H1 (cell line): ENCODE measurements at regions not wholly inside any gene's neighbourhood (a gene's known extent, or its start where the extent isn't known, plus 50 kb on each side); places are given as distances from the start of the nearest gene placed in this dataset.
A peak's percentile ranks its signal among the peaks of the same experiment; 100 is the strongest.

Experiments
- CTCF ChIA-PET: fragments of 300-600 bp; sonication (Branson Sonifier 250); formaldehyde crosslinking; loops from one replicate; lab custom pipeline; 2021; ENCODE audit not compliant: partially characterized antibody; lab: Charles Lee
- POLR2A ChIA-PET: fragments of 300-600 bp; sonication (Branson Sonifier 250); formaldehyde crosslinking; loops from one replicate; lab custom pipeline; 2021; ENCODE audit warnings: inconsistent platforms; ENCODE audit not compliant: partially characterized antibody; lab: Charles Lee
- DNase-seq, 2 experiments: peaks; one replicate each; pipeline versions ENCODE4 v3.0.0 to v3.0.0-alpha.2; 2010 to 2022; ENCODE audit warnings: low spot score in 2 of 2, low read depth in 1 of 2, mixed read lengths in 1 of 2
- FAIRE-seq: peaks from 2 replicates; lab custom pipeline; 2011; peaks lifted over from hg19 to GRCh38; lab: Jason Lieb, UNC
- H2AFZ ChIP-seq: 2 replicates; pipeline ENCODE4 v1.8.1; 2012; ENCODE audit warnings: low read length, inconsistent platforms
- H2AK5ac ChIP-seq: 2 replicates; pipeline ENCODE4 v1.6.1; 2013; ENCODE audit warnings: low read depth, low read length
- H2BK120ac ChIP-seq: replicated peaks from 2 replicates; pipeline ENCODE3; 2013; ENCODE audit warnings: low read depth, low read length, inconsistent platforms
- H2BK12ac ChIP-seq: 2 replicates; pipeline ENCODE4 v1.6.1; 2013; ENCODE audit warnings: low read depth, low read length
- H2BK15ac ChIP-seq: 2 replicates; pipeline ENCODE4 v1.6.1; 2013; ENCODE audit warnings: low read length
- H2BK20ac ChIP-seq: 2 replicates; pipeline ENCODE4 v1.6.1; 2013; ENCODE audit warnings: low read length
- H2BK5ac ChIP-seq: 2 replicates; pipeline ENCODE4 v1.6.1; 2013; ENCODE audit warnings: low read depth, low read length
- H3K14ac ChIP-seq: 2 replicates; pipeline ENCODE4 v1.6.1; 2013; ENCODE audit warnings: inconsistent platforms; ENCODE audit not compliant: insufficient read length
- H3K18ac ChIP-seq: 2 replicates; pipeline ENCODE4 v1.6.1; 2013; ENCODE audit warnings: low read length; ENCODE audit errors: extremely low read depth
- H3K23ac ChIP-seq: 2 replicates; pipeline ENCODE4 v1.6.1; 2013; ENCODE audit warnings: inconsistent platforms; ENCODE audit not compliant: insufficient read length
- H3K23me2 ChIP-seq: 2 replicates; pipeline ENCODE4 v1.6.1; 2013; ENCODE audit warnings: low read depth, low read length
- H3K27ac ChIP-seq: 2 replicates; pipeline ENCODE4 v1.6.1; 2011; ENCODE audit warnings: low read depth, low read length, inconsistent platforms
- H3K27me3 ChIP-seq, 4 experiments: replicated peaks in 1 of 4; 1 replicate in 1 of 4; 2 replicates in 3 of 4; pipeline versions ENCODE4 v1.6.1 to v1.8.1; 2011 to 2013; ENCODE audit warnings: low read length in 3 of 4, mild to moderate bottlenecking in 3 of 4, inconsistent platforms in 2 of 4, mixed read lengths in 2 of 4, moderate library complexity in 1 of 4; ENCODE audit not compliant: control insufficient read depth in 3 of 4, insufficient read depth in 3 of 4; ENCODE audit errors: extremely low read depth in 1 of 4
- H3K36me3 ChIP-seq, 4 experiments: 2 replicates each; pipeline versions ENCODE4 v1.6.1 to v1.8.1; 2011 to 2013; ENCODE audit warnings: mild to moderate bottlenecking in 4 of 4, low read length in 3 of 4, moderate library complexity in 2 of 4, control low read depth in 1 of 4, inconsistent platforms in 1 of 4; ENCODE audit not compliant: insufficient read depth in 4 of 4, control insufficient read depth in 2 of 4
- H3K4ac ChIP-seq: replicated peaks from 2 replicates; pipeline ENCODE3; 2013; ENCODE audit warnings: low read length, low read depth, mixed read lengths, inconsistent platforms; ENCODE audit not compliant: insufficient read length
- H3K4me1 ChIP-seq, 4 experiments: replicated peaks in 1 of 4; 1 replicate in 1 of 4; 2 replicates in 3 of 4; pipeline versions ENCODE4 v1.6.1 to v1.8.1; 2011 to 2013; ENCODE audit warnings: low read length in 3 of 4, inconsistent platforms in 2 of 4, mixed read lengths in 1 of 4; ENCODE audit not compliant: insufficient read depth in 4 of 4, control insufficient read depth in 3 of 4
- H3K4me2 ChIP-seq, 2 experiments: 2 replicates each; pipeline versions ENCODE4 v1.6.1 to v1.8.1; 2011 to 2013; ENCODE audit warnings: low read depth in 2 of 2, low read length in 2 of 2, control low read depth in 1 of 2, inconsistent platforms in 1 of 2, mild to moderate bottlenecking in 1 of 2; ENCODE audit not compliant: insufficient read depth in 1 of 2
- H3K4me3 ChIP-seq, 4 experiments: fragments of 200-600, 300-600 bp in 1 of 4; sonication (generic), shearing (Covaris generic), sonication (Bioruptor Twin) in 1 of 4; 2 replicates each; pipeline versions ENCODE4 v1.5.1 to v1.8.1; 2011 to 2016; ENCODE audit warnings: low read length in 4 of 4, low read depth in 3 of 4, control low read depth in 2 of 4, inconsistent platforms in 2 of 4, mild to moderate bottlenecking in 2 of 4, mixed read lengths in 1 of 4, moderate library complexity in 1 of 4; ENCODE audit not compliant: insufficient read depth in 2 of 4; ENCODE audit errors: extremely low read depth in 1 of 4
- H3K56ac ChIP-seq: replicated peaks from 2 replicates; pipeline ENCODE3; 2013; ENCODE audit warnings: low read depth, mild to moderate bottlenecking, mixed read lengths, low read length, inconsistent platforms; ENCODE audit not compliant: insufficient read length
- H3K79me1 ChIP-seq: 2 replicates; pipeline ENCODE4 v1.6.1; 2013; ENCODE audit warnings: low read depth, low read length, control low read depth
- H3K79me2 ChIP-seq, 2 experiments: 2 replicates each; pipeline versions ENCODE4 v1.6.1 to v1.8.1; 2012 to 2013; ENCODE audit warnings: low read length in 2 of 2, mild to moderate bottlenecking in 2 of 2, inconsistent platforms in 1 of 2; ENCODE audit not compliant: insufficient read depth in 2 of 2, control insufficient read depth in 1 of 2
- H3K9ac ChIP-seq, 4 experiments: replicated peaks in 1 of 4; 1 replicate in 1 of 4; 2 replicates in 3 of 4; pipeline versions ENCODE4 v1.6.1 to v1.8.1; 2011 to 2013; ENCODE audit warnings: low read depth in 3 of 4, low read length in 3 of 4, control low read depth in 2 of 4, mild to moderate bottlenecking in 2 of 4, moderate library complexity in 2 of 4, inconsistent platforms in 1 of 4; ENCODE audit errors: extremely low read depth in 1 of 4
- H3K9me3 ChIP-seq, 2 experiments: 2 replicates each; pipeline versions ENCODE4 v1.6.1 to v1.8.1; 2012 to 2013; ENCODE audit warnings: mild to moderate bottlenecking in 2 of 2, moderate library complexity in 2 of 2, control low read depth in 1 of 2, inconsistent platforms in 1 of 2, low read depth in 1 of 2, low read length in 1 of 2, mixed read lengths in 1 of 2; ENCODE audit not compliant: insufficient read depth in 2 of 2
- H4K20me1 ChIP-seq, 2 experiments: replicated peaks in 1 of 2; 2 replicates each; pipeline versions ENCODE3 to v1.8.1; 2011 to 2013; ENCODE audit warnings: inconsistent platforms in 2 of 2, low read length in 2 of 2, mild to moderate bottlenecking in 1 of 2; ENCODE audit not compliant: insufficient read depth in 2 of 2, control insufficient read depth in 1 of 2
- H4K5ac ChIP-seq: 2 replicates; pipeline ENCODE4 v1.6.1; 2013; ENCODE audit warnings: low read length, low read depth, mixed read lengths, inconsistent platforms; ENCODE audit not compliant: insufficient read length
- H4K8ac ChIP-seq: 2 replicates; pipeline ENCODE4 v1.8.0; 2013; ENCODE audit warnings: mild to moderate bottlenecking, moderate library complexity, low read length, inconsistent platforms; ENCODE audit not compliant: insufficient read depth; ENCODE audit errors: extremely low read depth
- H4K91ac ChIP-seq: replicated peaks from 2 replicates; pipeline ENCODE3; 2013; ENCODE audit warnings: low read length, mixed read lengths, inconsistent platforms; ENCODE audit not compliant: insufficient read length
- ASH2L ChIP-seq: fragments of 200-600, 300-600 bp; sonication (generic); IDR thresholded peaks from one replicate; pipeline ENCODE4 v1.7.1; 2017; ENCODE audit warnings: low read length
- EZH2 ChIP-seq: fragments of 200-600 bp; sonication (generic); IDR thresholded peaks from 2 replicates; pipeline ENCODE4 v1.7.1; 2012; ENCODE audit warnings: low read depth, mild to moderate bottlenecking, moderate library complexity, low read length, inconsistent platforms; ENCODE audit not compliant: severe bottlenecking
- HDAC6 ChIP-seq: IDR thresholded peaks from one replicate; pipeline ENCODE4 v1.7.1; 2012; ENCODE audit warnings: low read depth, mild to moderate bottlenecking, inconsistent platforms, low read length, moderate library complexity
- MAFK ChIP-seq: IDR thresholded peaks from 2 replicates; pipeline ENCODE4 v1.6.1; 2012; ENCODE audit warnings: low read depth, mild to moderate bottlenecking, improper control_type of control experiment, low read length
- POLR2A ChIP-seq, 2 experiments: IDR thresholded peaks; 1 replicate in 1 of 2; 2 replicates in 1 of 2; pipeline ENCODE4 v1.6.1; 2011; ENCODE audit warnings: low read depth in 2 of 2, low read length in 2 of 2, mild to moderate bottlenecking in 2 of 2; ENCODE audit errors: control extremely low read depth in 1 of 2
- SIN3A ChIP-seq, 2 experiments: IDR thresholded peaks in 1 of 2; conservative IDR thresholded peaks in 1 of 2; 2 replicates each; pipeline ENCODE4 v1.6.1; 2011 to 2012; ENCODE audit warnings: low read length in 2 of 2, improper control_type of control experiment in 1 of 2, low read depth in 1 of 2, mild to moderate bottlenecking in 1 of 2
- SP1 ChIP-seq: IDR thresholded peaks from 2 replicates; pipeline ENCODE4 v1.6.1; 2011; ENCODE audit warnings: low read depth, low read length
- SRF ChIP-seq: IDR thresholded peaks from 2 replicates; pipeline ENCODE4 v1.6.1; 2011; ENCODE audit warnings: mild to moderate bottlenecking, low read depth, low read length, moderate library complexity
- TBP ChIP-seq: IDR thresholded peaks from 2 replicates; pipeline ENCODE4 v1.6.1; 2011; ENCODE audit warnings: low read depth, low read length, improper control_type of control experiment
- TEAD4 ChIP-seq: IDR thresholded peaks from 2 replicates; pipeline ENCODE4 v1.6.1; 2012; ENCODE audit warnings: low read depth, low read length, inconsistent platforms, mixed read lengths
- WGBS, 2 experiments: shearing (Covaris generic) in 1 of 2; methylation state at CpG; one replicate each; pipeline versions ENCODE4 v1.1.6 to v1.1.7; 2013 to 2015; ENCODE audit warnings: low lambda C conversion rate in 2 of 2, mixed read lengths in 2 of 2, inconsistent platforms in 1 of 2, low coverage in 1 of 2, missing lambda C conversion rate in 1 of 2; ENCODE audit not compliant: insufficient replicate concordance in 2 of 2, insufficient coverage in 1 of 2, insufficient read length in 1 of 2; ENCODE audit errors: extremely low coverage in 1 of 2, missing lambda C conversion rate in 1 of 2; 5-methylcytosine and 5-hydroxymethylcytosine counted together
- TF ChIP-seq, protein P1 (sequence below): IDR thresholded peaks from 2 replicates; pipeline ENCODE4 v1.6.1; 2011; ENCODE audit warnings: low read depth, mild to moderate bottlenecking, low read length; ENCODE audit not compliant: insufficient read depth

- Histone ChIP-seq H2BK12ac (peak overlapping the region; percentile 99), H4K20me1 (no peaks in the 10 kb centered on the region), H3K27ac (no peak overlapping the region), H3K79me1 (no peaks in the 10 kb centered on the region), H3K14ac (no peak overlapping the region), H3K4me3 (no peak overlapping the region; a peak in 1 of 8 replicates), H4K5ac (no peak overlapping the region), H3K23ac (no peak overlapping the region), H3K56ac (no peak overlapping the region), H3K9me3 (no peaks in the 10 kb centered on the region), H2AK5ac (peak overlapping the region; percentile 76; the same call in 1 of the 2 replicates), H3K27me3 (no peaks in the 10 kb centered on the region), H4K91ac (peak overlapping the region; percentile 76), H3K23me2 (peaks cover 2% of the 10 kb centered on the region; the same call in 1 of the 2 replicates), H4K8ac (peak overlapping the region; percentile 66; the same call in 1 of the 2 replicates), H3K36me3 (no peaks in the 10 kb centered on the region), H2BK5ac (peak overlapping the region; percentile 95; the same call in 1 of the 2 replicates), H2BK20ac (peak overlapping the region; percentile 94; the same call in 1 of the 2 replicates), H3K4me1 (peaks cover 9 to 28% (median 20%) of the 10 kb centered on the region in 4 experiments), H3K79me2 (no peaks in the 10 kb centered on the region), H2BK120ac (peak overlapping the region; percentile 89), H3K4ac (no peak overlapping the region), H3K9ac (no peak overlapping the region), H2AFZ (peak overlapping the region; percentile 29; the same call in 1 of the 2 replicates), H2BK15ac (peak overlapping the region; percentile 84), H3K4me2 (peak overlapping the region; percentile 46 to 61), H3K18ac (peak overlapping the region; percentile 85)
- ChIA-PET POLR2A (interaction anchor here (1.2 kb wide), 1 partner anchor 8 kb away, joined by 4 read pairs; no protein-coding TSS in a partner anchor), CTCF (interaction anchor here (2.1 kb wide), 1 partner anchor 183 kb away, joined by 5 read pairs; no protein-coding TSS in a partner anchor)
- DNase-seq (peak; percentile 39 to 61), FAIRE-seq (peak; percentile 66)
- WGBS, 2 experiments = 40% methylated on average over 13 of the region's 13 CpGs; no CpG with 5 or more reads in 1 of the 2 experiments
- TF ChIP-seq TBP (no peak), HDAC6 (no peak), ASH2L (peak; percentile 90), TEAD4 (peak; percentile 98), POLR2A (IDR thresholded peaks at IDR 0.05; ENCODE audit: control extremely low read depth in 1 of 2, low read depth in 2 of 2, low read length in 2 of 2) (no peak), SRF (no peak), SIN3A (conservative IDR thresholded peaks at IDR 0.05 in 1 of 2, IDR thresholded peaks at IDR 0.05 in 1 of 2; ENCODE audit: low read depth in 1 of 2, low read length in 2 of 2) (no peak), SP1 (peak; percentile 82), MAFK (peak; percentile 63; the same call in 1 of the 2 replicates), EZH2 (no peak)
- TF ChIP-seq, protein P1, sequence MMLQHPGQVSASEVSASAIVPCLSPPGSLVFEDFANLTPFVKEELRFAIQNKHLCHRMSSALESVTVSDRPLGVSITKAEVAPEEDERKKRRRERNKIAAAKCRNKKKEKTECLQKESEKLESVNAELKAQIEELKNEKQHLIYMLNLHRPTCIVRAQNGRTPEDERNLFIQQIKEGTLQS = no peak
Measured at GRCh38 chr15:69648775-69649735, 196.4 kb downstream of the RPLP1 start.
